ENCODE measurements at regions not wholly inside any gene's neighbourhood (a gene's known extent, or its start where the extent isn't known, plus 50 kb on each side); places are given as distances from the start of the nearest gene placed in this dataset.

- no peak overlapping the region for H3K27ac ChIP-seq
- TF ChIP-seq, protein P1, sequence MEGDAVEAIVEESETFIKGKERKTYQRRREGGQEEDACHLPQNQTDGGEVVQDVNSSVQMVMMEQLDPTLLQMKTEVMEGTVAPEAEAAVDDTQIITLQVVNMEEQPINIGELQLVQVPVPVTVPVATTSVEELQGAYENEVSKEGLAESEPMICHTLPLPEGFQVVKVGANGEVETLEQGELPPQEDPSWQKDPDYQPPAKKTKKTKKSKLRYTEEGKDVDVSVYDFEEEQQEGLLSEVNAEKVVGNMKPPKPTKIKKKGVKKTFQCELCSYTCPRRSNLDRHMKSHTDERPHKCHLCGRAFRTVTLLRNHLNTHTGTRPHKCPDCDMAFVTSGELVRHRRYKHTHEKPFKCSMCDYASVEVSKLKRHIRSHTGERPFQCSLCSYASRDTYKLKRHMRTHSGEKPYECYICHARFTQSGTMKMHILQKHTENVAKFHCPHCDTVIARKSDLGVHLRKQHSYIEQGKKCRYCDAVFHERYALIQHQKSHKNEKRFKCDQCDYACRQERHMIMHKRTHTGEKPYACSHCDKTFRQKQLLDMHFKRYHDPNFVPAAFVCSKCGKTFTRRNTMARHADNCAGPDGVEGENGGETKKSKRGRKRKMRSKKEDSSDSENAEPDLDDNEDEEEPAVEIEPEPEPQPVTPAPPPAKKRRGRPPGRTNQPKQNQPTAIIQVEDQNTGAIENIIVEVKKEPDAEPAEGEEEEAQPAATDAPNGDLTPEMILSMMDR (conservative IDR thresholded peaks at IDR 0.05): no peak
Observed at GRCh38 chr14:34021096-34021495, 70.2 kb upstream of the EGLN3 start.

DNA sequence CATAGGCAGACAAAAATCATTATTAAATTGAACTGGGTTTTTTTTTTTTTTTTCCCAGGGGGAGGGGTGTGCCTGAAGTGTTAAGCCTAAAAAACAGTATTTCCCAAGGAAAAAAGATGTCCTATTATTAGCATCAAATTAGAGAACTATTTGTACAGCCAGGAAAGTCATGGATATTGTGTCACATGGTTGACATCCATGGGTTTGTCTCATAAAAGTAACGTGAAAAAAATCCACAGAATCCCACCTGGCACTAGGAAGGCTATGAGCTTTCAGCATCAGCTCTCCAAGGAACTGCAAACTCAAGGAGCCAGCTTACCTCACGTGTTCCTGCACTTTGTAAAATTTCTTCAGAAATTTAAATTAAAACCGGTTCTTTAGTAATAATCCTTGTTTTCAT, 69.1 kb upstream of the EGLN3 start:
- no peak overlapping the region for H3K27ac ChIP-seq
- TF ChIP-seq, protein P1 (conservative IDR thresholded peaks at IDR 0.05): no peak

DNA sequence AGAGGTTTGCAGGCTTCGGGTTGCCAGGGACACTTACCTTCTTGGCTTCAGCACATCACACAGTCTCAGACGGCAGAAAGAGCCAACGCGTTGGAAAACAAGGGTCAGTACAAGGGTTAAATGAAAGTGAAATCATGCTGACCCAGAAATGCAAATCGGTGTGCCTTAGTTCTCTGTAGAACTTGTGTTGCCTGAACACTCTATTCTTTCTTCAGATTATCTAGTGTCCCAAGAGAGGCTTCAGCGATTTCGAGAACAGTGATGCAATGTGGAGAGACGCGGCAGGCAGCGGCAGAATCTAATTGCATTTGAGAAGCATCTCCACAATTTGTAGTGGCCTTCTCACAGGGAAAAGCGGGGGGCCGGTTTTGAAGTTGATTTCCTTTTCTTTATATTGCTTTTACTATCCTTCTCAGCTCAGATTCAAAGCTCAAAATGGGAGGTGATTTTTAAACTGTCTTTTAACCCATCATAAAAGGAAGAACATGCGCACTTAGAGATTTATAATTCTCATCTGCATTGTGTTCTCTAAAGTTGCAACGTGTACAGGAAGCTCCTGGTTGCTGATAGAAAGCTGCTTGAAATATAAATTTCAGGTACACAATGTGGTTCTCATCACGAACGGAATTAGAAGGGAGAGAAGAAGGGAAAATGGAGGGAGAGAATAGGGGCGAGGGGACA, 67.8 kb upstream of the EGLN3 start:
- H3K27ac ChIP-seq: no peak overlapping the region
- TF ChIP-seq, protein P1 (conservative IDR thresholded peaks at IDR 0.05): no peak

DNA sequence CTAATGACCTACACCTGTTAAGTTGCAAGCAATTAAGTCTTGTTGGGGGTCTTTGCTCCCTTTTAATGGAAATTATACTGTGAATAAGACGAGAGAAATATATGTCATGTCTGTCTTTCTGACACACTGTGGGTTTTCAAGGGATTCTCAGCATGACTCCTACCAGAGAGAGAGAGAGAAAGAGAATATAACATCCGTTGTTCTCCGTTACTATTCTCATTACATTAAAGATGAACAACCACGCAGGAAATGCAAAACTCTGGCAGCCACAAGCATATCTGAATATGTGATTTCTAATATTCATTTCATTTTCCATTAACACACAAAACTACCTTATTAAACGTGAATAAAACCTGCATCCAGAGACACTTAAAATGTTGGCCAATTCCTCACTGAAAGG, 67.3 kb upstream of the EGLN3 start:
- no peak overlapping the region for H3K27ac ChIP-seq
- TF ChIP-seq, protein P1 (conservative IDR thresholded peaks at IDR 0.05): no peak

DNA sequence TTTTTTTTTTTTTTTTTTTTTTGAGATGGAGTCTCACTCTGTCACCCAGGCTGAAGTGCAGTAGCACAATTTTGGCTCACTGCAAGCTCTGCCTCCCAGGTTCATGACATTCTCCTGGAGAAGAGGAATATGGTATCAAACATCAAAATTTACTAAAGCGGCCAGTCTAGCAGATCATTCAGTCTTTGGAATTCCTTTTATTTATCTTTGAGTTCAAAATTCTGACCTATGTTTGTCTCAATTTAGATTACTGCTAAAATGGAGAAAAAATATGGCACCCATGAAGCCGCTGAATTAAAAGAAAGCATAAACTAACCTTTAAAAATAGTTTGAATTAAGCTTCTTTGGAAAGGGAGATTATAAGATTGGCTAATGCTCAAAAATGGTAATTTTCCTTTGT, 64.5 kb upstream of the EGLN3 start:
- no peak overlapping the region for H3K27ac ChIP-seq
- TF ChIP-seq, protein P1 (conservative IDR thresholded peaks at IDR 0.05): no peak

DNA sequence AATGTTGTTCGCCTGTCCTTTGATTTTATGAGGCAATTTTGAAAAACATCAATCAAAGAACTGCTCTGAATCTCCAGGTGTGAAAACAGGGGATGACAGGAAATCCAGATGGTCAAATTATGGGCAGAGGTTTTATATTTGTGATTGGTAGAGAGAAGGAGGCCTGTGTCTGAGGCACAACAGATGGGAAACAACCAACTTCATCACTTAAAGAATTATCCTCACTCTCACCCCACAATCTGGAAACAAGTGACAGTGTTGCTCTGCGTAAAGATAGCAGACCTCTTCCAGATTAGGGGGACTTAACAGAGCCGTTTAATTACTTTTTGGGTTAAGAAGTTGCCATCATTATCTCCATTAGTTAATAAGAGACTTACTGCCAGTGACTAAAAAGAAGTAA, 64.1 kb upstream of the EGLN3 start:
- TF ChIP-seq, protein P1 (conservative IDR thresholded peaks at IDR 0.05): no peak
- no peak overlapping the region for H3K27ac ChIP-seq

- TF ChIP-seq, protein P1 (conservative IDR thresholded peaks at IDR 0.05): no peak
- no peak overlapping the region for H3K27ac ChIP-seq
Observed at GRCh38 chr14:34013721-34014060, 62.8 kb upstream of the EGLN3 start.

All from VCaP (cell line).